Suprapubic skin (tissue), 4 donors: ENCODE measurements at regions not wholly inside any gene's neighbourhood (a gene's known extent, or its start where the extent isn't known, plus 50 kb on each side); places are given as distances from the start of the nearest gene placed in this dataset.

Source experiments
- DNase-seq, 2 donors: peaks; one replicate each; pipeline ENCODE4 v3.0.0-alpha.2; 2019; ENCODE audit warnings: low spot score in 2 of 2
- H3K27ac ChIP-seq: fragments of 200-600 bp; sonication (generic); one replicate; pipeline ENCODE4 v1.5.1; 2019
- H3K27me3 ChIP-seq: fragments of 200-600 bp; sonication (generic); one replicate; pipeline ENCODE4 v1.5.1; 2019
- H3K36me3 ChIP-seq: fragments of 200-600 bp; sonication (generic); one replicate; pipeline ENCODE4 v1.5.1; 2019
- H3K4me1 ChIP-seq: fragments of 200-600 bp; sonication (generic); one replicate; pipeline ENCODE4 v1.5.1; 2019
- H3K4me3 ChIP-seq: fragments of 200-600 bp; sonication (generic); one replicate; pipeline ENCODE4 v1.5.1; 2019; ENCODE audit warnings: mild to moderate bottlenecking
- H3K9me3 ChIP-seq: fragments of 200-600 bp; sonication (generic); one replicate; pipeline ENCODE4 v1.5.1; 2019
- CTCF ChIP-seq, 2 donors: fragments of 200-600 bp in 1 of 2; fragments of 450-650 bp in 1 of 2; sonication (generic) in 1 of 2; IDR thresholded peaks; one replicate each; pipeline ENCODE4 v1.5.1; 2016 to 2019; ENCODE audit warnings: antibody characterized with exemption in 2 of 2, mild to moderate bottlenecking in 1 of 2, moderate library complexity in 1 of 2
- EP300 ChIP-seq: sonication (generic); formaldehyde crosslinking; IDR thresholded peaks from one replicate; pipeline ENCODE4 v1.6.1; 2017; ENCODE audit warnings: antibody characterized with exemption
- POLR2A ChIP-seq, 2 donors: fragments of 450-650 bp; IDR thresholded peaks; one replicate each; pipeline ENCODE4 v1.6.1; 2017; ENCODE audit warnings: antibody characterized with exemption in 2 of 2, mild to moderate bottlenecking in 2 of 2, moderate library complexity in 2 of 2
- POLR2AphosphoS5 ChIP-seq, 3 donors: sonication (generic); formaldehyde crosslinking; IDR thresholded peaks; one replicate each; pipeline ENCODE4 v1.6.1; 2017; ENCODE audit warnings: antibody characterized with exemption in 3 of 3
- WGBS: methylation state at CpG from one replicate; pipeline ENCODE4 v1.1.5; 2018; 5-methylcytosine and 5-hydroxymethylcytosine counted together

- no peak for TF ChIP-seq POLR2A (IDR thresholded peaks at IDR 0.05)
- no peak for TF ChIP-seq EP300
- TF ChIP-seq POLR2AphosphoS5 (IDR thresholded peaks at IDR 0.05): no peak
- TF ChIP-seq CTCF (IDR thresholded peaks at IDR 0.05): no peak
- Histone ChIP-seq H3K27me3 (no peaks in the 10 kb centered on the region), H3K9me3 (no peaks in the 10 kb centered on the region), H3K27ac (no peak overlapping the region), H3K4me3 (no peak overlapping the region), H3K36me3 (no peaks in the 10 kb centered on the region), H3K4me1 (peaks cover 3% of the 10 kb centered on the region)
- DNase-seq: no peak
- WGBS: 74% methylated on average over 5 of the region's 5 CpGs
These were observed 87.6 kb upstream of the RPS23 start for GRCh38 chr5:82365744-82366228.

GRCh38 chr5:82365026-82365425, 86.9 kb upstream of the RPS23 start:
- Histone ChIP-seq H3K27me3 (no peaks in the 10 kb centered on the region), H3K4me1 (peaks cover 3% of the 10 kb centered on the region), H3K4me3 (no peak overlapping the region), H3K27ac (no peak overlapping the region), H3K36me3 (no peaks in the 10 kb centered on the region), H3K9me3 (no peaks in the 10 kb centered on the region)
- WGBS: 89% methylated on average over 4 of the region's 4 CpGs
- no peak for DNase-seq
- TF ChIP-seq POLR2AphosphoS5 (IDR thresholded peaks at IDR 0.05): no peak
- TF ChIP-seq EP300: no peak
- TF ChIP-seq CTCF (IDR thresholded peaks at IDR 0.05): no peak
- TF ChIP-seq POLR2A (IDR thresholded peaks at IDR 0.05): no peak

- H3K4me1 ChIP-seq: peaks cover 3% of the 10 kb centered on the region
- H3K27me3 ChIP-seq: no peaks in the 10 kb centered on the region
- H3K4me3 ChIP-seq: no peak overlapping the region
- no peak overlapping the region for H3K27ac ChIP-seq
- DNase-seq: no peak
- TF ChIP-seq CTCF (IDR thresholded peaks at IDR 0.05): peak; percentile 12 to 13
- TF ChIP-seq POLR2A (IDR thresholded peaks at IDR 0.05): no peak
- 48% methylated on average over 5 of the region's 5 CpGs for WGBS
- H3K9me3 ChIP-seq: no peaks in the 10 kb centered on the region
- no peaks in the 10 kb centered on the region for H3K36me3 ChIP-seq
These were observed 86.3 kb upstream of the RPS23 start for GRCh38 chr5:82364497-82364896.

DNA sequence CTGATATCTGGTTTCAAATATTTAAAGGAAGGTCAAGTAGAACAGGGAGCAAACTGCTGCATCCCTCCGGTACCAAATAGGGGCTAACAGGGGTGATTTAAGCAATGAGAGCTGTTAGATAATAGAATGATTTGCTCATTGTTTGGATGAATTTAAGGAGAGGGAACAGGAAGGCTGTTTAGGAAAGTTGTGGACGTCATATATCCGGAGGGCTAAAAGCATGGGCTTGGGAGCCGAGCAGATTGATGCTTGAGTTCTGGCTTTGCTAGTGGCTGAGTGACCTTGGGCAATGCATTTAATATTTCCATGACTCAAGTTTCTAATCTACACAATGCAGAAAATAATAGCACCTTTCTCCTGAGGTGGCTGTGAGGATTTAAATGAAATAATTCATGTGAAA, 85.4 kb upstream of the RPS23 start:
- Histone ChIP-seq H3K27ac (no peak overlapping the region), H3K4me3 (no peak overlapping the region), H3K9me3 (no peaks in the 10 kb centered on the region), H3K4me1 (peaks cover 11% of the 10 kb centered on the region), H3K36me3 (no peaks in the 10 kb centered on the region), H3K27me3 (no peaks in the 10 kb centered on the region)
- 90% methylated on average over 4 of the region's 4 CpGs for WGBS
- no peak for DNase-seq
- no peak for TF ChIP-seq CTCF (IDR thresholded peaks at IDR 0.05)
- no peak for TF ChIP-seq POLR2A (IDR thresholded peaks at IDR 0.05)
- TF ChIP-seq POLR2AphosphoS5 (IDR thresholded peaks at IDR 0.05): no peak
- no peak for TF ChIP-seq EP300

DNA sequence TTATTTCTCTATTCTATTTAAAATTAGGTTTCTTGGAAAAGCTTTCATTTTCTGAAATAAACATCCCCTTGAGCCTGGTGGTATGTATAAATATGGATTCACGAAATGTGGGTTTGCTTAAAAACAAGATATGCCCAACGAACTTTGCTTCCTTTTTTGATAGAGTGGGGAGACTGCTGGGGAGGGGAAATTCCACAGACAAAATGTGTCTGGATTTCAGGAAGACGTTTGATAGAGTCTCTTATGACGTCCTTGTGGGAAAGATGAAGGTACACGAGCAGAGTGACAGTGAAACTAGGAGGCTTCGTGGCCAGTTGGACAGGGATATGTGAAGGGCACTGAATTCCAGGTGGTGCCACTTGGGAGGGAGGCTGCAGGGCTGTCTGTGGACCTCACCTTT, 84.5 kb upstream of the RPS23 start:
- H3K4me1 ChIP-seq: peaks cover 18% of the 10 kb centered on the region
- TF ChIP-seq POLR2AphosphoS5 (IDR thresholded peaks at IDR 0.05) (no peak), POLR2A (IDR thresholded peaks at IDR 0.05) (no peak), EP300 (no peak), CTCF (IDR thresholded peaks at IDR 0.05) (no peak)
- H3K27ac ChIP-seq: no peak overlapping the region
- H3K27me3 ChIP-seq: no peaks in the 10 kb centered on the region
- H3K36me3 ChIP-seq: no peaks in the 10 kb centered on the region
- DNase-seq: no peak
- H3K9me3 ChIP-seq: no peaks in the 10 kb centered on the region
- WGBS: 78% methylated on average over 6 of the region's 6 CpGs
- H3K4me3 ChIP-seq: no peak overlapping the region
